WTC11 (cell line): ENCODE measurements at regions not wholly inside any gene's neighbourhood (a gene's known extent, or its start where the extent isn't known, plus 50 kb on each side); places are given as distances from the start of the nearest gene placed in this dataset.
A peak's percentile ranks its signal among the peaks of the same experiment; 100 is the strongest.
"Not testable (repeated sequence)": the region's sequence is repeated elsewhere in the genome, so short reads cannot be mapped to it uniquely, and the experiment has no call there.

Source experiments
- ATAC-seq: fragments of 200-7000 bp; cut with Tn5 transposase; 2 replicates; pipeline ENCODE4 v1.10.0; 2021; ENCODE audit warnings: mild to moderate bottlenecking, moderate library complexity
- CTCF ChIA-PET: fragments of 300-600 bp; sonication (Branson Sonifier 250); formaldehyde crosslinking; loops from one replicate; lab custom pipeline; 2021; ENCODE audit warnings: antibody characterized with exemption; lab: Charles Lee
- POLR2A ChIA-PET: fragments of 350-600 bp; sonication (Branson Sonifier 250); formaldehyde crosslinking; loops from one replicate; lab custom pipeline; 2021; ENCODE audit warnings: antibody characterized with exemption; lab: Charles Lee
- DNase-seq: peaks from one replicate; pipeline ENCODE4 v3.0.0; 2021; ENCODE audit warnings: low spot score
- H3K27ac Mint-ChIP-seq: 2 replicates; pipeline ENCODE4 v1.8.0; 2021; ENCODE audit warnings: mixed read lengths
- H3K27me3 Mint-ChIP-seq: 2 replicates; pipeline ENCODE4 v1.8.0; 2021; ENCODE audit warnings: low read depth, mild to moderate bottlenecking, moderate library complexity, mixed read lengths
- H3K36me3 Mint-ChIP-seq: 2 replicates; pipeline ENCODE4 v1.8.0; 2021; ENCODE audit warnings: mixed read lengths
- H3K4me1 Mint-ChIP-seq: 2 replicates; pipeline ENCODE4 v1.8.0; 2022; ENCODE audit warnings: mixed read lengths
- H3K4me3 Mint-ChIP-seq: 2 replicates; pipeline ENCODE4 v1.8.0; 2021; ENCODE audit warnings: mild to moderate bottlenecking, moderate library complexity, mixed read lengths
- H3K9me3 Mint-ChIP-seq: 2 replicates; pipeline ENCODE4 v1.8.0; 2021; ENCODE audit warnings: mixed read lengths
- ATF1 ChIP-seq: sonication (generic); formaldehyde crosslinking; IDR thresholded peaks from 2 replicates; pipeline ENCODE4 v1.8.1; 2023; ENCODE audit warnings: mild to moderate bottlenecking, moderate library complexity, missing genetic modification reagents
- EMX1 ChIP-seq: fragments of 250-450 bp; sonication (Bioruptor Pico); IDR thresholded peaks from 2 replicates; pipeline ENCODE4 v1.8.0; 2021; ENCODE audit warnings: mild to moderate bottlenecking
- ESRRA ChIP-seq: sonication (generic); formaldehyde crosslinking; IDR thresholded peaks from 2 replicates; pipeline ENCODE4 v1.8.1; 2022; ENCODE audit warnings: mild to moderate bottlenecking, missing genetic modification reagents, borderline replicate concordance
- FOXJ3 ChIP-seq: sonication (generic); formaldehyde crosslinking; IDR thresholded peaks from 2 replicates; pipeline ENCODE4 v1.9.0; 2021; ENCODE audit warnings: missing genetic modification reagents, mild to moderate bottlenecking, borderline replicate concordance
- FOXK1 ChIP-seq: sonication (generic); formaldehyde crosslinking; IDR thresholded peaks from 2 replicates; pipeline ENCODE4 v1.8.0; 2022; ENCODE audit warnings: mild to moderate bottlenecking, moderate library complexity, missing genetic modification reagents
- GABPB1 ChIP-seq: sonication (generic); formaldehyde crosslinking; IDR thresholded peaks from 2 replicates; pipeline ENCODE4 v1.8.1; 2023; ENCODE audit warnings: mild to moderate bottlenecking, missing genetic modification reagents
- GRHL2 ChIP-seq: fragments of 250-450 bp; sonication (Bioruptor Pico); IDR thresholded peaks from 2 replicates; pipeline ENCODE4 v1.8.0; 2022; ENCODE audit warnings: mild to moderate bottlenecking, moderate library complexity; ENCODE audit not compliant: insufficient replicate concordance, severe bottlenecking
- GTF2I ChIP-seq: fragments of 250-450 bp; sonication (Bioruptor Pico); conservative IDR thresholded peaks from 2 replicates; pipeline ENCODE4 v1.4.0; 2021; ENCODE audit warnings: mild to moderate bottlenecking
- JAZF1 ChIP-seq: fragments of 250-450 bp; sonication (Bioruptor Pico); IDR thresholded peaks from 2 replicates; pipeline ENCODE4 v1.9.0; 2021; ENCODE audit warnings: moderate library complexity, mild to moderate bottlenecking, inconsistent platforms
- JUN ChIP-seq: sonication (generic); formaldehyde crosslinking; IDR thresholded peaks from 2 replicates; pipeline ENCODE4 v1.8.0; 2023; ENCODE audit warnings: mild to moderate bottlenecking, missing genetic modification reagents
- MYBL2 ChIP-seq: sonication (generic); formaldehyde crosslinking; IDR thresholded peaks from 2 replicates; pipeline ENCODE4 v1.8.1; 2023; ENCODE audit warnings: mild to moderate bottlenecking, moderate library complexity, missing genetic modification reagents
- NFYB ChIP-seq: sonication (generic); formaldehyde crosslinking; conservative IDR thresholded peaks from 2 replicates; pipeline ENCODE4 v1.8.0; 2022; ENCODE audit warnings: low read depth, missing genetic modification reagents
- NR1H2 ChIP-seq: sonication (generic); formaldehyde crosslinking; IDR thresholded peaks from 2 replicates; pipeline ENCODE4 v1.9.0; 2021; ENCODE audit warnings: mild to moderate bottlenecking, moderate library complexity, missing genetic modification reagents
- PRRX2 ChIP-seq: fragments of 250-450 bp; sonication (Bioruptor Pico); IDR thresholded peaks from 2 replicates; pipeline ENCODE4 v1.8.0; 2021; ENCODE audit warnings: mild to moderate bottlenecking
- RORB ChIP-seq: fragments of 250-450 bp; sonication (Bioruptor Pico); IDR thresholded peaks from 2 replicates; pipeline ENCODE4 v1.9.0; 2021; ENCODE audit warnings: mild to moderate bottlenecking
- SMAD3 ChIP-seq: sonication (generic); formaldehyde crosslinking; IDR thresholded peaks from 2 replicates; pipeline ENCODE4 v1.8.0; 2022; ENCODE audit warnings: missing genetic modification reagents, mild to moderate bottlenecking, borderline replicate concordance
- SMAD4 ChIP-seq: sonication (generic); formaldehyde crosslinking; IDR thresholded peaks from 2 replicates; pipeline ENCODE4 v1.8.0; 2022; ENCODE audit warnings: mild to moderate bottlenecking, missing genetic modification reagents
- STAT6 ChIP-seq: sonication (generic); formaldehyde crosslinking; conservative IDR thresholded peaks from 2 replicates; pipeline ENCODE4 v1.8.1; 2023; ENCODE audit warnings: mild to moderate bottlenecking, low read depth, missing genetic modification reagents, moderate library complexity
- ZNF263 ChIP-seq: sonication (generic); formaldehyde crosslinking; IDR thresholded peaks from 2 replicates; pipeline ENCODE4 v1.8.1; 2022; ENCODE audit warnings: low read depth, mild to moderate bottlenecking, moderate library complexity, missing genetic modification reagents
- ZNF317 ChIP-seq: sonication (generic); formaldehyde crosslinking; IDR thresholded peaks from 2 replicates; pipeline ENCODE4 v1.8.1; 2023; ENCODE audit warnings: low read depth, mild to moderate bottlenecking, moderate library complexity, missing genetic modification reagents, borderline replicate concordance
- ZNF396 ChIP-seq: fragments of 250-450 bp; sonication (Bioruptor Pico); IDR thresholded peaks from 2 replicates; pipeline ENCODE4 v1.8.0; 2021; ENCODE audit warnings: mild to moderate bottlenecking, moderate library complexity, borderline replicate concordance
- ZNF423 ChIP-seq: fragments of 250-450 bp; sonication (Bioruptor Pico); IDR thresholded peaks from 2 replicates; pipeline ENCODE4 v2.1.2; 2022; ENCODE audit warnings: mild to moderate bottlenecking, moderate library complexity
- ZNF671 ChIP-seq: fragments of 250-450 bp; sonication (Bioruptor Pico); IDR thresholded peaks from 2 replicates; pipeline ENCODE4 v1.8.0; 2021; ENCODE audit warnings: mild to moderate bottlenecking
- ZSCAN18 ChIP-seq: fragments of 250-450 bp; sonication (Bioruptor Pico); IDR thresholded peaks from 2 replicates; pipeline ENCODE4 v2.1.2; 2022; ENCODE audit warnings: mild to moderate bottlenecking, moderate library complexity
- TF ChIP-seq, protein P1 (sequence below): sonication (generic); formaldehyde crosslinking; IDR thresholded peaks from 2 replicates; pipeline ENCODE4 v1.8.1; 2022; ENCODE audit warnings: missing genetic modification reagents, borderline replicate concordance
- TF ChIP-seq, protein P2 (sequence below): fragments of 200-600 bp; IDR thresholded peaks from 2 replicates; pipeline ENCODE4 v1.8.0; 2022; ENCODE audit warnings: antibody characterized with exemption
- TF ChIP-seq, protein P3 (sequence below): sonication (generic); formaldehyde crosslinking; IDR thresholded peaks from 2 replicates; pipeline ENCODE4 v1.8.0; 2022; ENCODE audit warnings: mild to moderate bottlenecking, missing genetic modification reagents

GRCh38 chr9:24793787-24794186 is 248.1 kb upstream of the IZUMO3 start (continued):
- no peak for TF ChIP-seq ZNF423 (CRISPR knock-in tag)
- no peak for TF ChIP-seq MYBL2 (CRISPR knock-in tag)

GRCh38 chr9:24776226-24776625 is 230.5 kb upstream of the IZUMO3 start:
- H3K27ac Mint-ChIP-seq: no peak overlapping the region
- no peak overlapping the region for H3K4me3 Mint-ChIP-seq
- peaks cover 46% of the 10 kb centered on the region for H3K9me3 Mint-ChIP-seq
- H3K4me1 Mint-ChIP-seq: no peaks in the 10 kb centered on the region
- no peaks in the 10 kb centered on the region for H3K27me3 Mint-ChIP-seq
- CTCF ChIA-PET: no interaction called here
- no peak for ATAC-seq
- DNase-seq: no peak
- TF ChIP-seq ZNF317: no peak
- TF ChIP-seq SMAD3: no peak
- TF ChIP-seq ESRRA (CRISPR knock-in tag): no peak
- no peak for TF ChIP-seq ZNF671 (CRISPR knock-in tag)
- TF ChIP-seq JUN (CRISPR knock-in tag): no peak
- TF ChIP-seq NR1H2 (CRISPR knock-in tag): no peak
- no peak for TF ChIP-seq GRHL2 (CRISPR knock-in tag)
- TF ChIP-seq, protein P1, sequence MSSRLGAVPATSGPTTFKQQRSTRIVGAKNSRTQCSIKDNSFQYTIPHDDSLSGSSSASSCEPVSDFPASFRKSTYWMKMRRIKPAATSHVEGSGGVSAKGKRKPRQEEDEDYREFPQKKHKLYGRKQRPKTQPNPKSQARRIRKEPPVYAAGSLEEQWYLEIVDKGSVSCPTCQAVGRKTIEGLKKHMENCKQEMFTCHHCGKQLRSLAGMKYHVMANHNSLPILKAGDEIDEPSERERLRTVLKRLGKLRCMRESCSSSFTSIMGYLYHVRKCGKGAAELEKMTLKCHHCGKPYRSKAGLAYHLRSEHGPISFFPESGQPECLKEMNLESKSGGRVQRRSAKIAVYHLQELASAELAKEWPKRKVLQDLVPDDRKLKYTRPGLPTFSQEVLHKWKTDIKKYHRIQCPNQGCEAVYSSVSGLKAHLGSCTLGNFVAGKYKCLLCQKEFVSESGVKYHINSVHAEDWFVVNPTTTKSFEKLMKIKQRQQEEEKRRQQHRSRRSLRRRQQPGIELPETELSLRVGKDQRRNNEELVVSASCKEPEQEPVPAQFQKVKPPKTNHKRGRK (CRISPR knock-in tag): no peak
- TF ChIP-seq ZNF396 (CRISPR knock-in tag): no peak
- TF ChIP-seq, protein P2, sequence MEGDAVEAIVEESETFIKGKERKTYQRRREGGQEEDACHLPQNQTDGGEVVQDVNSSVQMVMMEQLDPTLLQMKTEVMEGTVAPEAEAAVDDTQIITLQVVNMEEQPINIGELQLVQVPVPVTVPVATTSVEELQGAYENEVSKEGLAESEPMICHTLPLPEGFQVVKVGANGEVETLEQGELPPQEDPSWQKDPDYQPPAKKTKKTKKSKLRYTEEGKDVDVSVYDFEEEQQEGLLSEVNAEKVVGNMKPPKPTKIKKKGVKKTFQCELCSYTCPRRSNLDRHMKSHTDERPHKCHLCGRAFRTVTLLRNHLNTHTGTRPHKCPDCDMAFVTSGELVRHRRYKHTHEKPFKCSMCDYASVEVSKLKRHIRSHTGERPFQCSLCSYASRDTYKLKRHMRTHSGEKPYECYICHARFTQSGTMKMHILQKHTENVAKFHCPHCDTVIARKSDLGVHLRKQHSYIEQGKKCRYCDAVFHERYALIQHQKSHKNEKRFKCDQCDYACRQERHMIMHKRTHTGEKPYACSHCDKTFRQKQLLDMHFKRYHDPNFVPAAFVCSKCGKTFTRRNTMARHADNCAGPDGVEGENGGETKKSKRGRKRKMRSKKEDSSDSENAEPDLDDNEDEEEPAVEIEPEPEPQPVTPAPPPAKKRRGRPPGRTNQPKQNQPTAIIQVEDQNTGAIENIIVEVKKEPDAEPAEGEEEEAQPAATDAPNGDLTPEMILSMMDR: no peak
- TF ChIP-seq, protein P3, sequence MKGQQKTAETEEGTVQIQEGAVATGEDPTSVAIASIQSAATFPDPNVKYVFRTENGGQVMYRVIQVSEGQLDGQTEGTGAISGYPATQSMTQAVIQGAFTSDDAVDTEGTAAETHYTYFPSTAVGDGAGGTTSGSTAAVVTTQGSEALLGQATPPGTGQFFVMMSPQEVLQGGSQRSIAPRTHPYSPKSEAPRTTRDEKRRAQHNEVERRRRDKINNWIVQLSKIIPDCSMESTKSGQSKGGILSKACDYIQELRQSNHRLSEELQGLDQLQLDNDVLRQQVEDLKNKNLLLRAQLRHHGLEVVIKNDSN (CRISPR knock-in tag): no peak
- TF ChIP-seq NFYB (CRISPR knock-in tag): no peak
- TF ChIP-seq FOXJ3 (CRISPR knock-in tag): no peak
- TF ChIP-seq PRRX2: no peak
- no peak for TF ChIP-seq SMAD4
- no peak for TF ChIP-seq FOXK1 (CRISPR knock-in tag)
- H3K36me3 Mint-ChIP-seq: peaks cover 42% of the 10 kb centered on the region
- POLR2A ChIA-PET: no interaction called here

- peak; percentile 56 for DNase-seq
- POLR2A ChIA-PET, ATAC-seq, H3K4me1 Mint-ChIP-seq, CTCF ChIA-PET, H3K4me3 Mint-ChIP-seq, H3K27me3 Mint-ChIP-seq, H3K27ac Mint-ChIP-seq: not testable (repeated sequence)
- Mint-ChIP-seq H3K36me3 (peaks cover 44% of the 10 kb centered on the region), H3K9me3 (peaks cover 60% of the 10 kb centered on the region)
Measured at GRCh38 chr9:24774199-24774598, 228.5 kb upstream of the IZUMO3 start.

- no peak overlapping the region for H3K4me3 Mint-ChIP-seq
Measured at GRCh38 chr9:24766081-24766480, 220.4 kb upstream of the IZUMO3 start.

More at GRCh38 chr9:24766081-24766480, 220.4 kb upstream of the IZUMO3 start:
- no peaks in the 10 kb centered on the region for H3K4me1 Mint-ChIP-seq
- H3K27ac Mint-ChIP-seq: no peak overlapping the region
- no peaks in the 10 kb centered on the region for H3K27me3 Mint-ChIP-seq
- ChIA-PET CTCF (no interaction called here), POLR2A (no interaction called here)
- peaks cover 6% of the 10 kb centered on the region; the same call in 1 of the 2 replicates for H3K36me3 Mint-ChIP-seq
- ATAC-seq (no peak), DNase-seq (no peak)
- H3K9me3 Mint-ChIP-seq: peaks cover 42% of the 10 kb centered on the region
- TF ChIP-seq JAZF1 (no peak), ZNF263 (no peak), EMX1 (CRISPR knock-in tag) (no peak), GABPB1 (CRISPR knock-in tag) (no peak), ZSCAN18 (no peak), JUN (CRISPR knock-in tag) (no peak), RORB (CRISPR knock-in tag) (no peak), GRHL2 (CRISPR knock-in tag) (no peak), ATF1 (CRISPR knock-in tag) (no peak), GTF2I (CRISPR knock-in tag) (no peak), STAT6 (CRISPR knock-in tag) (no peak)
